NT2/D1 (cell line): ENCODE measurements at regions not wholly inside any gene's neighbourhood (a gene's known extent, or its start where the extent isn't known, plus 50 kb on each side); places are given as distances from the start of the nearest gene placed in this dataset.

ENCODE experiments used
- YY1 ChIP-seq: IDR thresholded peaks from 2 replicates; pipeline ENCODE4 v1.6.1; 2011; ENCODE audit not compliant: insufficient read length, insufficient read depth
- ZNF274 ChIP-seq: IDR thresholded peaks from 2 replicates; pipeline ENCODE4 v1.6.1; 2011; ENCODE audit warnings: mild to moderate bottlenecking, low read depth, low read length

GRCh38 chr7:19322002-19322401, 176.8 kb upstream of the FERD3L start:
- TF ChIP-seq YY1, result no peak
- no peak for TF ChIP-seq ZNF274
